ENCODE measurements at regions not wholly inside any gene's neighbourhood (a gene's known extent, or its start where the extent isn't known, plus 50 kb on each side); places are given as distances from the start of the nearest gene placed in this dataset.

GRCh38 chr13:84978851-84979250, 820.4 kb downstream of the SLITRK6 start:
- no peak for TF ChIP-seq EZH2phosphoT487 (IDR thresholded peaks at IDR 0.05; ENCODE audit: low read depth, severe bottlenecking, unreplicated experiment)
- H3K27ac ChIP-seq, result no peak overlapping the region
- no peaks in the 10 kb centered on the region for H4K20me1 ChIP-seq (ENCODE audit: insufficient read depth, poor library complexity, severe bottlenecking)
- no peaks in the 10 kb centered on the region for H3K9me3 ChIP-seq (ENCODE audit: low read depth)
- H3K79me2 ChIP-seq, result no peaks in the 10 kb centered on the region
- no peaks in the 10 kb centered on the region for H3K9me2 ChIP-seq (replicated peaks; ENCODE audit: insufficient read depth)
- H3K36me3 ChIP-seq (replicated peaks; ENCODE audit: insufficient read depth, low read depth), result no peaks in the 10 kb centered on the region
- no peaks in the 10 kb centered on the region for H3K4me1 ChIP-seq (ENCODE audit: insufficient read depth)
- no peak for DNase-seq (ENCODE audit: low spot score)
- no peak overlapping the region for H2AFZ ChIP-seq
- H3K4me3 ChIP-seq, result no peak overlapping the region
- no peak overlapping the region for H3K4me2 ChIP-seq
- no peaks in the 10 kb centered on the region for H3K27me3 ChIP-seq

GRCh38 chr13:84973661-84974060, 825.6 kb downstream of the SLITRK6 start:
- no peak overlapping the region for H3K27ac ChIP-seq
- H3K79me2 ChIP-seq, result no peaks in the 10 kb centered on the region
- no peaks in the 10 kb centered on the region for H3K27me3 ChIP-seq
- no peaks in the 10 kb centered on the region for H3K36me3 ChIP-seq (replicated peaks; ENCODE audit: insufficient read depth, low read depth)
- H3K9me2 ChIP-seq (replicated peaks; ENCODE audit: insufficient read depth), result no peaks in the 10 kb centered on the region
- DNase-seq (ENCODE audit: low spot score), result no peak
- H2AFZ ChIP-seq, result no peak overlapping the region
- H3K4me1 ChIP-seq (ENCODE audit: insufficient read depth), result no peaks in the 10 kb centered on the region
- H3K9me3 ChIP-seq (ENCODE audit: low read depth), result no peaks in the 10 kb centered on the region
- H3K4me3 ChIP-seq, result no peak overlapping the region
- H4K20me1 ChIP-seq (ENCODE audit: insufficient read depth, poor library complexity, severe bottlenecking), result no peaks in the 10 kb centered on the region
- TF ChIP-seq EZH2phosphoT487 (IDR thresholded peaks at IDR 0.05; ENCODE audit: low read depth, severe bottlenecking, unreplicated experiment) (no peak), CTCF (IDR thresholded peaks at IDR 0.05; ENCODE audit: poor library complexity) (no peak), EZH2 (IDR thresholded peaks at IDR 0.05; ENCODE audit: borderline replicate concordance) (no peak)
- H3K4me2 ChIP-seq, result no peak overlapping the region
- WGBS (ENCODE audit: low lambda C conversion rate, missing lambda C conversion rate), result 91% methylated on average over 1 of the region's 1 CpG

- Histone ChIP-seq H2AFZ (no peak overlapping the region), H3K27me3 (no peaks in the 10 kb centered on the region), H3K4me3 (no peak overlapping the region), H3K9me2 (replicated peaks; ENCODE audit: insufficient read depth) (no peaks in the 10 kb centered on the region), H3K27ac (no peak overlapping the region), H3K4me2 (no peak overlapping the region), H3K9me3 (ENCODE audit: low read depth) (no peaks in the 10 kb centered on the region), H3K79me2 (no peaks in the 10 kb centered on the region), H3K36me3 (replicated peaks; ENCODE audit: insufficient read depth, low read depth) (no peaks in the 10 kb centered on the region), H4K20me1 (ENCODE audit: insufficient read depth, poor library complexity, severe bottlenecking) (no peaks in the 10 kb centered on the region), H3K4me1 (ENCODE audit: insufficient read depth) (no peaks in the 10 kb centered on the region)
- 95% methylated on average over 4 of the region's 4 CpGs for WGBS (ENCODE audit: low lambda C conversion rate, missing lambda C conversion rate)
- TF ChIP-seq EZH2phosphoT487 (IDR thresholded peaks at IDR 0.05; ENCODE audit: low read depth, severe bottlenecking, unreplicated experiment), result no peak
- no peak for DNase-seq (ENCODE audit: low spot score)
Measured at GRCh38 chr13:84972907-84973306, 826.3 kb downstream of the SLITRK6 start.

- H3K9me2 ChIP-seq (replicated peaks; ENCODE audit: insufficient read depth), result no peaks in the 10 kb centered on the region
- H3K4me2 ChIP-seq, result no peak overlapping the region
- no peaks in the 10 kb centered on the region for H3K79me2 ChIP-seq
- no peak overlapping the region for H3K27ac ChIP-seq
- DNase-seq (ENCODE audit: low spot score), result no peak
- H3K27me3 ChIP-seq, result no peaks in the 10 kb centered on the region
- no peaks in the 10 kb centered on the region for H4K20me1 ChIP-seq (ENCODE audit: insufficient read depth, poor library complexity, severe bottlenecking)
- H3K4me3 ChIP-seq, result no peak overlapping the region
- 74% methylated on average over 1 of the region's 1 CpG for WGBS (ENCODE audit: low lambda C conversion rate, missing lambda C conversion rate)
- H3K36me3 ChIP-seq (replicated peaks; ENCODE audit: insufficient read depth, low read depth), result no peaks in the 10 kb centered on the region
- no peaks in the 10 kb centered on the region for H3K4me1 ChIP-seq (ENCODE audit: insufficient read depth)
- H2AFZ ChIP-seq, result no peak overlapping the region
- no peak for TF ChIP-seq CTCF (IDR thresholded peaks at IDR 0.05; ENCODE audit: poor library complexity)
- no peak for TF ChIP-seq EZH2 (IDR thresholded peaks at IDR 0.05; ENCODE audit: borderline replicate concordance)
- no peak for TF ChIP-seq EZH2phosphoT487 (IDR thresholded peaks at IDR 0.05; ENCODE audit: low read depth, severe bottlenecking, unreplicated experiment)
- no peaks in the 10 kb centered on the region for H3K9me3 ChIP-seq (ENCODE audit: low read depth)
Measured at GRCh38 chr13:84962849-84963248, 836.4 kb downstream of the SLITRK6 start.
